GM19240 (cell line): ENCODE measurements at regions not wholly inside any gene's neighbourhood (a gene's known extent, or its start where the extent isn't known, plus 50 kb on each side); places are given as distances from the start of the nearest gene placed in this dataset.

Experiments
- DNase-seq: peaks from one replicate; pipeline ENCODE4 v3.0.0; 2011; ENCODE audit warnings: low spot score; ENCODE audit not compliant: insufficient read length

DNA sequence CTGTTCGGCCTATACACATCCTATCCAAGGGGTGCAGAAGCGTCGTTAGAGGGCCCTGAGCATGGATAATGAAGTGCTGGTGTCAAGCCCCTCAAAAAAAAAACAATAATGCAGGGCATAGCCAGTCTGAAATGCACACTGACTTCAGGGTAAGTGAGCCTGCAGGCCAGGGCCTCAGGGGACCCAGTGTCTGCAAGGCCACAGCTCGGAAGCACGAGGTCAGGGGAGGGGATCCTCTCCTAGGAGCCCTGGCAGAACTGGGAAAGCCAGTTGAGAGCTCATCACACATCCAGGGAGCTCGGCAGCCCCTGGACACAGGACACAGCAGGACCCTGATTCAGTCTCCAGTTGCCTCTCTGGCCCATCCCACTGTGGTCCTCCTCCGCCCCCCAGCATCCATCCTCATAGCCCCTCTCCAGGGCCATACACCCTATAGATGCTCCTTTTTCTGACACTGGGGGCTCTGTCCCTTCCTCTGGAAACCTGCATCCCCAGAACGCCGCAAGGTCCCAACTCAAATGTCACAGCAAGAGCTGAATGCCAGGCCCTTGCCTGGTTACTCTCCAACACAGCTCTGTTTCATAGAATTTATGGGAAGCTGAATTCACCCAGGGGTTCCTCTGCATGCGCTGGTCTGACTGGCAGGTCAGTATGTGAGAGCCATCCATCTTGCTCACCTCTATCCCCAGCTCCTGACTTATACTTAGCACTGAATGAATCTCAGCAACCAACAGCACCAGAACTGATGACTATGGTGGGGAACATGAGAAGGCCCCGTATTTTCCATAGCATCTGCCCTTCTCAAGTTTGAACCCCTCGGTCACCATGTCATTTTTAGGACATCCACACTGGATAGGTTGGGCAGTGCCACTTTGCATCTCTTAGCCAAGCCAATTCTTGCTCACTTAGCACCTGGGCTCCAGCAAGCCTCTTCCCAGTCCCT, 717.0 kb upstream of the IGFBP3 start:
- no peak for DNase-seq

DNA sequence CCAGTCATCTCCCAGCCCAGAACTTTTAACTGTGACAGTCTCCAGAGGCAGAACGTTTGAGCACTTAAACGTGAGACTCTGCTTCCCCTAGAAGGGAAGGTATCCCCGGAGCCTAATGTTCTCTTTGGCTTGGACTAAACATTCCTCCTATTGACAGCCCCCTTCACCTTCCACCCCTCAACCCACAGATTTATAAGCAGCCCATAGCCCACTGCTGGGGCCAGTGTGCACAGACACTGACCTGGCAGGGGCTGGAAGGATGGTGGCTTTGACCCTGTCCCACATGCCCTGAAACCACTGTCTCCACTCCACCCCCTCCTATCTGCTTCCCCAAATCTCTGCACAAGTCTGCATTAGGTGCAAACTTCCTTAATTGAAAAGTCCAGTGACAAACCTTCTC, 715.0 kb upstream of the IGFBP3 start:
- no peak for DNase-seq

DNA sequence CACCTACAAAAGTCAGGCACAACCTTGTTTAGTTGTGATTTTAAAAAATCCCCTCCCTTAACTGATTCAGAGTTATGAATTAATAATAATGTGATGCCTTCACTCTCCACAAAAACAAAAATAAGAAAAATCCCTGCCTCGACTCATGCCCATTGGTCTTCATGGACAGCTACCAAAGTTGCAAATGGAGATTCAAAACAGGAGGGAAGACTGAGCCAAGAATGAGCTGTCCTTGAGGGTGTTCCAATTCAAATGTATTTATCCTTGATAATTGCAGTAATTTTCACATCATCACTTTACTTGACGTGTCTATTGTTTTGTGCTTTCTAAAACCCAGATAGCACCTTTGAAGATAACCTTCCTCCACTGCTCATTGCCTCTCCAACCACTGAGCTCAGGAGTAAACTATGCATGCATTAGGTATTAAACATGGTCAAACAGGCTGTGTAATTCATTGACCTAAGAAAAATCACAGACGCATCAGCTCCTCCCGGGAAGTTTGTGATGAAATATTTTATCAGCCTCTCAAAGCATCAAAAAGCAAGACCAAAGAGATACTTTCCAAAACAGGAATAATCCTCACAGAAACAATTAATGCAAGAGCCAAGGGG, 712.7 kb upstream of the IGFBP3 start:
- DNase-seq: no peak

DNA sequence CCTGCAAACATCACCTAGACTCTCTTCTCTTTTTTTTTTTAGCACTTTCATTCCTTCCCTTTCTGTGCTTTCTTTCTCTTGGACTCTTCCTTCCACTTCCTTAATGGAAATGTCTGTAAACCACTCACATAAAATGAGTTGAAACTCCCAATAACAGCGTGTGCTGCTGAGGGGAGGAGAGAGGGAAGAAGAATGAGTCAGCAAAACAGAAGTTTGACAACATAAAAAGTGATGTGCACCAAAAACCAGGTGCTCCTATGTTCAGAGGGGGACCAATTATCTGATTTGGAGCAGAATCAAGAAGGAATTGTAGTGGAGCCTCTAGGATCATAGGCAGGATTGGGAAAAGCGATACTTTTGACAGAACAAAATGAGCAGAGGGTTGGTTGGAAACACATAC, 712.1 kb upstream of the IGFBP3 start:
- no peak for DNase-seq

DNA sequence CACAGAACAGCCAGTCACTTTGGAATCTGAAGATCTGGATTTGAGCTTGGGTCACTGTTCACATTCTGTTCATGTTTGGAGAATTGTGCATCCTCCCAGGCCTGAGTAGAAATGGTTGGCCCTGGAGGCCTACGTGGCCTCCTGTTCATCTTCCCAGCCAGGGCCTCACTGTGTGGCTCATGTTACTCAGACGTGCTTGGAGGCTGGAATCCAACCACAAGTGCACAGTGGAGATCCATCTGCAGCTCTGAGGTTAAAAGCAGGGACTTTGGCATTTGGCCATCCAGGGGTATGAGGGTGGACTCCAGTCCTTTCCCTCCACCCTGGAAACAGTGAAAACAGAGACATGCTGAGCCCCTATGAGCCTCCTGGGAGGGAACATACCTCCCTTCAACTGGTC, 709.0 kb upstream of the IGFBP3 start:
- no peak for DNase-seq

DNA sequence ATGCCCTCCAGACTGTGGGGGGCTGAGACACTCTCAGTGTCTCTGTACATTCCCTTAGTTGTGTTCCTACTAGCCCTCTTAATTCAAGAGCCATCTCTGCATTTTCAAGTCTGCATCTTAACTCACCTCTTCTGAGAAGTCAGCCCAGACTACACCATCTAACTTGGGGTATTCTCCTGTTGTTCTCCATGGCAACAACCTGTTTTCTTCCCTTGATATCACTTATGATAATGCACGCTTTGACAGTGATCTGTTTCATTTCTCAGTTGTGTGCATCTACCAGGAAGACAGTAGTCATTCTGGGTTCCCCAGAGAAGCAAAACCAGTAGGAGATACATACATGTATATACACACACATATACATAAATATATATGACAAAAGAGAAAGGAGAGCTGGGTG, 707.3 kb upstream of the IGFBP3 start:
- no peak for DNase-seq

DNA sequence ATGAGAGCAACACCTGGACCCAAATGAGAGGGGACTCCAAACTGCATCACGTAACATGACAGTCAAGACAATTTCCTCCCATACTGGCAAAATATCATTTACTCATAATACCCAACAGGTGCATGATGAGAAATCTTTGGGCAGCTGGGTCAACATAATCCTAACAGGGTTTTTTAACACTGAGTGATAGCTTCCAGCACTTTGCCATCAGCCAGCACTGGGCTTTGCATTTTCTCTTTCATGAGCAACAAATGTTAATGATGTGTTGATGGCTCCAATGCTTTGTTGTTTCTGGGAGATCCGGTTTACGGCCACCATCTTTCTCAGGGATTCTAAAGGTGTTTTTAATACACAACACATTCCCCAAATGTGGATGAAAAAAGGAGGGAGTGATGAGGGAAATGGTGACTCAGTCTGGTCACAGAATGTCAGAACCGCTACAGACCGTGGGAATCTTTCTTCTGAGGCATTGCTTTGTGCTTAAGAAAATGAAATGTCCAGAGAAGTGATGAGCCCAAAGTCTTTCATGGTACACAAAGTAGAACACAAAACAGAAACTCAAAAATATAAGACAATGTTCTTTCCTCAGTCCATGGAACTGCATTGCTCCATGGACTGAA, 705.7 kb upstream of the IGFBP3 start:
- no peak for DNase-seq

DNA sequence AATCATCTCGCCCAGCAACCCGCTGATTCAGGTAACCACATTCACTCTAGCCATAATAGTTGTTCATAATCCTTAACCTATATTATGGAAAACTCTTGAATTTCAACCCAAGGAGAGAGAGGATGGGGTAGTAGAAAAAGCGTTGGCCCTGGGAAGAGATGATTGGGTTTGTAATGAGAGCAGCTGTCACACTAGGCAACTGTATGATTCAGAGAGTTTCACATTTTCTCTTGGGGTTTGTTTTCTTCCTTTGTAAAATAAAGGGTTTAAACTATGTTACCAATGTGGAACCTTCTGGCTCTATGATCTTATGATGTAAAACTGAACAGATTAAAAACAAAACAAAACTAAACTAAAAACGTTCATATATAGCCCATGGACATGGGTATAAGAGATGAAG, 705.2 kb upstream of the IGFBP3 start:
- no peak for DNase-seq

DNA sequence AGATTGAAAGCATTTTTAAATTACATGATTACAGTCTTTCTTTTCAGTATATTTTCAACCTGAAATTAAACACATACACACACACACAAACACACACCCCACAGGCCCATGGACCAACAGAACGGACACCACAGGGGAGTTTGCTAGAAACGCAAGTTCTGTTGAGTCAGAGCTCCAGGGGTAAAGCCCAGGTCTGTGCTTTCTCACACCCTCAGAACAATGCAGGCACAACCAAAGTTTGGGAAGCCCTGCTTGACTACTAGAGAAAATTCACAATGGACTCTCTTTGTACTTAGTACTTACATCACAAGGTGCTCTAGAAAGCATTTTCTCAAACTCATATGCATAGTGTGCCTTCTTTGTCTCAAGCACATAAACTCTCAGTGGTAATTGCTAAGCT, 704.0 kb upstream of the IGFBP3 start:
- no peak for DNase-seq

DNA sequence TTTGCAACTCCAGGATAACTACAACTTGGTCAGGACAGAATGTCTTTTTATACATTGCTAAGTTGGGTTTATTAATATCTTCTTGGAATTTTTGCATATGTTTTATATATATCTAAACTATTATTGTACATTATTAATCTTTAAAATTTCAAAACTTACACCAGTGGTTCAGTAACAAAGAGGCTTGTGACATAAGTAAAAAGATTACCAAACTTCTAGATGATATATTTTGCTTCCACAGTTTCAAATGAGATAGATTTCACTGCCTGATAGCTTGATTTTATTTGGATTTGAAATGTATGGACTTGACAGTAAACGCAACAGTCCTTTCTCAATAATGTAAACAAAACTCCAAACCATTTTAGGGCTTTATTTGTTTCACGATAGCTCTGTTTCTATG, 701.2 kb upstream of the IGFBP3 start:
- no peak for DNase-seq

DNA sequence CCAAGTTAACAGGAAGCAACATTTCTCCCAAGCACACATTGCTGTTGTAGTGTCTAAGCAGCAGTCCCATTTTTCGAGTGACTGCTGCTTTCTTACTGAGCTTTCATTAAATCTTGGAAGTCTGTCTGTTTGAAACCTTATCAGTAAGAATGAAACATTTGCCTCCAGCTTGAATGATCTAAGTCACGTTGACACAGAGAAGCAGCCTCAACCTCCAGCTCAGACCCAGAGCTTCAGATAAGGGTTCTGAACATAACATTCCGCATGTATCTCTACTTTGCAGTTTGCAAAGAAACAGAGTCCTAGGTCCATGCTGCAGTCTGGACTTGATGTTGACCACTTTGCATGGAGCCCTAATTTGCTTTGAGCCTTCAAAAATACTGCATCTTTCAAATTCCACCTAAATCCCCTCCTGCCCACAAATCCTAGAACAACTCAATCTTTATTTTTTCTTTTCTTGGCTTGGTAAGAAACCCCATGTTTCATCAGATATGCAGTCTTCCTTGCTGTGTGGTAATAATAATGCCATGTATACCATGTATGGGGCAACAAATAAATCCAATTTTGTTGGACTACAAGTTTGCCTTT, 698.7 kb upstream of the IGFBP3 start:
- no peak for DNase-seq

DNA sequence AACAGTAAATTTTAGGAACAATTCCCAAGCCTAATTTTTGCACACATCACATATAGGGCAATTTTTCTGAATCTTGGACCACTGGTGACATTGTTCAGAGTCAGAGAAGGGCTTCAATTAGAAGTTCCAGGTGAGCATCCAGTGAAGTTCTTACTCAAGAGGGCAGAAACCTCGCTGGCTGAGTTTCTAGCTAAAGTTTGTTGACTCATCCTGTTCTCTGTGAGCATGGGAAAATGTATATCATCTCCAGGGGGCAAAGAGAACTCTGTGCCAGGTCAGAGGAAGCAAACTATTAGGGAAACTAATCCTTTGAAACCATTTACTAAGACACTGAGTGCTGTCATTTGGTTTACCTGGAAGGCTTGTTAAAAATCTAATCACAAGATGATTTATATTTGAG, 695.6 kb upstream of the IGFBP3 start:
- no peak for DNase-seq

DNA sequence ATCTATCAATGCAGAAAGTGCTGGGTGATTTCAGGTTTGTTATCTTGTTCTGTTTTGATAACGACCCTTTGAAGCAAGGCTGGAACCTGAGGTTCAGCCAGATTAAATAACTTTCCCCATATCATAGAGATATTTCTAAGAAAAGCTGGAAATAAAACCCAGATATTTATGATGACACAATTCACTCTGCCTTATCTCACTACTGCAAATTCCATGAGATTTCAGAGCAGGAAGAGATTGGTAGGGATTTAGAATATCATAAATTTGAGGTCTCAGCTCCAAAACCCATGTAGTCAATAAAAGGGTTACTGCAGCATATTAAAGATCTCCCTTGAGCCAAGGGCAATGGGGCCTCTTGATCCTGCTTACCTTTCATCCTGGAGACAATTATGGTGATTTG, 692.5 kb upstream of the IGFBP3 start:
- no peak for DNase-seq

DNA sequence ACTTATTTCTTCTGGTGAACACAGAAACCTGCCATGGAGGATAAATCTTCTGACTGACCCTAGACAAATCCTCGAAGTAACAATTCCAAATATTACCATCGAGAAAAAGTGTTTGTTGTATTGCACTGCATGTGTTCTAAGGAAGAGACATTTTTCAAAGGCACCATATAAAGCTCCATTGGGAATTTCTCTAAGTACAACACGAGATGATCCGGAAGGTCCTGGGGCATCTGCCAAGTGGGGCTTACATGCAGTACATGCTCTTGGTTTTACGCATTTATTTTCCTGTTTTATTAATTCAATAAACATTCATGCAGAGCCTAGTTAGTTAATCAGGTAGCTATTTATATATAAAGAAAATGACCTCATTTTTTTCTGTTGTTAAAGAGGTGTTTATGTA, 692.0 kb upstream of the IGFBP3 start:
- DNase-seq: no peak

DNA sequence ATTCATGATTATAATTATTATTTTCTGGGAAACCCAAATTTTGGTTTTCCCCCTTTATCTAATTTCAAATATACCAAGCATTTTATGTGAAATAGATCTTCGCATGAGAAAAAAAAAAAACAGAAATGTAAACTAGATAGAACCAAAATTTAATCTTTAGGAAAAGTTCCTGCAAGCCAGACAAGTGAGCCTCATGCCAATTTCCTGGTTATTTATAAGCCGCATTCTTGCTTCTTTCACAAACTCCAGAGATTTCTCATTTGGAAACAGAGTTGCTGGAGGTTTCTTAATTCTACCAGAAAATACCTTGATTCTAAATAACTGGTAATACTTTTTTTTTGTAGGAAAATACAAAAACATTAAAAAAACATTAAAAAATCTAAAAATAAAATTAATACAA, 690.4 kb upstream of the IGFBP3 start:
- no peak for DNase-seq

DNA sequence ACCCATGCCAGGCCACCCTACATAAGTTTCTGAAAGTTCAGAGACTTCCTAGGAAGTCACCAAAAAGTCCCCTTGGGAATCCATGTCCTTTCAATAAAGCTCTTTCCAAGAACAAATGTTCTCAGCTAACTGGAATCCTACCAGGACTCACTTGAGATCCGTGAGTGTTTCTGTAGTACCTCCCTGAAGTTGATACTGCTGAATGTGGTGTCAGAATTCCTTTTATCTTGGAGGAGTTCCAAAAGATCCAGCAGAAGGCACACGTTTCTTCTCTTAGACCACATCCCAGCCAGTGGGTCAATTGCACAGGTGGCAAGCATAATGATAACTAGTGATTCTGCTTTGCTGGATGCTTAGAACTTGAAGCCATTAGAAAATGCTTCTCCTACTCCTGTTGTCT, 689.7 kb upstream of the IGFBP3 start:
- DNase-seq: no peak

DNA sequence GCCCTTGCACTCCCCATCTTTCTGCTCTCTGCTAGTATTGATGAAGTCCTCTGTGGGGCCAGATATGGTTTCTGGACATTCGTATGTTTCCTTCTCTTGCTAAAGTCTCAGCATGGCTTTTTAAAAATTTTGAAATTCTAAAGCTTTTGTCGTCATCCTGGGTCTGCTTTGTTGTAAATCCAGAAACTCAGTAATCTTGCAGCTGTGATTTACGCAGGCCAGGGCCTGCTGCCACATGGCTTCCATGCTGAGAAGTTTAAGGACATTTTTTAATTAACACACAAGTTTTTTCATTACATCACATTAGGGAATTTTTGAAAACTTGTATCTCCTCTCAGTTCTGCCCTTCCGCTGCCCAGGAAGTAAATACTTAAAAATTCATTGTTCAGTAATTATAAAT, 686.1 kb upstream of the IGFBP3 start:
- no peak for DNase-seq

DNA sequence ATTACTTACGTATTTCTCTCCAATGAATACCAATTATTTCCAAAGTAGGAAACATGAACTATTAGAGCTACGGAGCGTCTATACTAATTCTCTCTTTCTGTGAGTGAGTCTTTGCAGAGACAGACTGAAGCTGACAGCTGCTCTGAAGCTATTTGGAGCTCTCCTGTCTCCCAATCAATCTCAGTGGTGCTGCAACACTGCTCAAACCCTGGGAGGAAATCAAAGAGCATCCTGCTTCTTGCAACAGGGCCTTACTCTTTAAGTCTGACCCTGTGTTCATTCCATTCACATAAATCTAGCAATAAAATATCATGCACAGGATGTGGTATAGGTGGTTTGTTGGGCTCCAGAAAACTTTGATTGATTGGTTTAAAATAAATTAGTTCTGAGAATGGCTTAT, 685.7 kb upstream of the IGFBP3 start:
- no peak for DNase-seq

DNA sequence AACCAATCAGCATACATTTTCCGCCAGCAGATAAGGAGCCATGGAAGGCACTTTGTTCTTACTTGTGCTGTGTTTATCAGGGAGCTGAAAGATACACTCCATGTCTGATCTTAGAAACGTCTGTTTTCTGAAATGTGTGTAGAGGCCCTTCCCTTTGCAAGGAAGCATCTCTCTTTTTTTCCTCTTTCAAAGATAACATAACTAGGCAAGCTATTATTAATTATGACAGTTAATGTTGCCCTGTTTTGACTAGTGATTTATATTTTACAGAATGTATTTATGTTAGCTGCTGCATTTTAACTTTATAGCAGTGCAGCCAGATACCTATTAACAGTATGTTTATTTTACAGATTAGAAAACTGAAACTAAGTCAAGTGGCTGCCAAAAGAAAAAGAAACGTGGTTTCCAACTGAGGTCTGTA, 683.2 kb upstream of the IGFBP3 start:
- DNase-seq: no peak

DNA sequence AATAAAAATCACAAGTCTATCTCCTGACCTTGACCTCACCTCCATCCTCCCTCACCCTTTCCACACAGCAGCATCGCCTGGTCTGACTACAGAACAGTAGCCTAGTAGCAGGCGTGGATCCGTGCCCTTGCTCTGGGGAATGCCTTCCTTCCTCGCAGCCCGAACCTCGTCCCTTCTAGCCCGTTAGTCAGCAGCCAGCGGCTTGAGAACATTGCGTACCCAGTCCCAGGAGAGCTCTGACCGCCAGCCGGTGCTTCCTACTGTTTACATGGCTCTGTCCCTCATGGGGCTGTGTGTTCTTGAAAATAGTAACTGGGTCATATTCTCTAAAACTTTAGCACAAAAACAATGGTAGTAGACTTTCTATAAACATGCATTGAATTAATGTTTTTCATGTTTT, 682.7 kb upstream of the IGFBP3 start:
- DNase-seq: no peak

DNA sequence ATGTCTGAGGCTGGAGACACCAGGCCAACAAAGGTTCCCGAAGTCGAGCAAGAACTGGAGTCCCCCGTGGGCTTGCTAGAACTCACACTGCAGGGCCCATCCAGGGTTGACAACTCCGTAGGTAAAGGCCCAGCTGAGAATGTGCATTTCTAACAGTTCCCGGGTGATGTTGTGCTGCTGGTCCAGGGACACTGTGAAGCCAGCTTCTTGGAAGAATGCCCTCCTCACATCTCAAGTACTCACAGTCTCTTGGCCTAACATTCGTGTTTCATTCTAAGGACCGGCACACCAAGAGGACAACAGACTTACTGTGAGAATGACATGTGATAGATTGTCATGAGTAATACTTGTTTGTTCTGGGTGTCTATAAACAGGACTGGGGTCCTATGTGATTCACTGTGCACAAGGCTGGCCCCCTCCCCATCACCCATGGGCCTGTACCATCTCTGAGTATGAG, 682.3 kb upstream of the IGFBP3 start:
- no peak for DNase-seq

DNA sequence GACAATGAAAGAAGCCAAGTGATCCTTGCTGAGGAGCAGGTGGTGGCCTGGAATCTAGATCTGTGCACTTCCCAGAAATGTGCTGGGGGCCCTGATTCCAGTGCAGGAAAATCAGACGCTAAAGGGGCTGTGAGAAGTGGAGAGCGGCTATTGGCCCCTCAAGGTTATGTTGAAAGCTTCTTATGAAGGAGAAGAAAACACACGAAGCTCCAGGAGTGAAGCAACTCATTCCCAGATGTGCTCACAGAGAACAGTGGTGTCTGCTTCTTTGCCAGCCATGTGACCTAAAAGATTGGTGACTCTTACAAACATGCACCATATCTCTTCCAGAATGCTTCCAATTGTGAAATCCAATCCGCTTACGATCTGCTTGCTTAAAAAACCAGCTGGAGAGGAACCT, 679.3 kb upstream of the IGFBP3 start:
- no peak for DNase-seq
